Body of pancreas (tissue), 4 donors: ENCODE measurements at regions not wholly inside any gene's neighbourhood (a gene's known extent, or its start where the extent isn't known, plus 50 kb on each side); places are given as distances from the start of the nearest gene placed in this dataset.

Experiments
- ATAC-seq: fragments of 150-250 bp; one replicate; pipeline ENCODE4 v1.9.1; 2016
- DNase-seq, 4 donors: peaks; one replicate each; pipeline ENCODE4 v3.0.0-alpha.2; 2019
- H3K27ac ChIP-seq, 4 donors: fragments of 200-600 bp; sonication (generic); 1 replicate in 3 of 4; 2 replicates in 1 of 4; pipeline versions ENCODE4 v1.5.1 to v1.6.1; 2016 to 2019; ENCODE audit warnings: mild to moderate bottlenecking in 1 of 4, mixed read lengths in 1 of 4, moderate library complexity in 1 of 4
- H3K27me3 ChIP-seq, 2 donors: fragments of 200-600 bp; sonication (generic); one replicate each; pipeline ENCODE4 v1.6.0; 2016; ENCODE audit warnings: mild to moderate bottlenecking in 1 of 2
- H3K36me3 ChIP-seq, 2 donors: fragments of 200-600 bp; sonication (generic); replicated peaks in 1 of 2; 2 replicates each; pipeline ENCODE4 v1.5.1; 2016; ENCODE audit warnings: low read depth in 2 of 2; ENCODE audit not compliant: insufficient read depth in 1 of 2
- H3K4me1 ChIP-seq: fragments of 200-600 bp; sonication (generic); one replicate; pipeline ENCODE4 v1.6.0; 2016
- H3K4me3 ChIP-seq, 2 donors: fragments of 200-600 bp; sonication (generic); 1 replicate in 1 of 2; 2 replicates in 1 of 2; pipeline ENCODE4 v1.5.1; 2016 to 2019
- H3K9me3 ChIP-seq, 3 donors: fragments of 200-600 bp; sonication (generic); 1 replicate in 2 of 3; 2 replicates in 1 of 3; pipeline ENCODE4 v1.5.1; 2016
- POLR2A ChIP-seq, 3 donors: fragments of 450-650 bp; IDR thresholded peaks; one replicate each; pipeline ENCODE4 v1.6.1; 2016; ENCODE audit warnings: antibody characterized with exemption in 3 of 3, mild to moderate bottlenecking in 2 of 3
- WGBS, 2 donors: methylation state at CpG; one replicate each; pipeline ENCODE4 v1.1.5; 2017; 5-methylcytosine and 5-hydroxymethylcytosine counted together
- intact Hi-C: fragments of 100-400 bp; cut with DNase I; formaldehyde crosslinking; loops from one replicate; pipeline ENCODE4 v1.15.1; 2023
- TF ChIP-seq, protein P1 (sequence below), 7 experiments: fragments of 450-650 bp in 4 of 7; fragments of 200-600 bp in 3 of 7; sonication (generic) in 3 of 7; IDR thresholded peaks; one replicate each; pipeline ENCODE4 v1.5.1; 2016 to 2019; ENCODE audit warnings: antibody characterized with exemption in 7 of 7

GRCh38 chr10:10540398-10540797 is 477.3 kb upstream of the CELF2 start:
- ATAC-seq (no peak), DNase-seq (no peak)
- 51 to 57% methylated on average over 3 of the region's 3 CpGs for WGBS, 2 donors
- no peaks in the 10 kb centered on the region for H3K9me3 ChIP-seq
- H3K4me3 ChIP-seq, result no peak overlapping the region
- H3K27me3 ChIP-seq, result no peaks in the 10 kb centered on the region
- intact Hi-C loops, result no loop called here
- H3K4me1 ChIP-seq, result no peaks in the 10 kb centered on the region
- no peak overlapping the region for H3K27ac ChIP-seq
- TF ChIP-seq, protein P1, sequence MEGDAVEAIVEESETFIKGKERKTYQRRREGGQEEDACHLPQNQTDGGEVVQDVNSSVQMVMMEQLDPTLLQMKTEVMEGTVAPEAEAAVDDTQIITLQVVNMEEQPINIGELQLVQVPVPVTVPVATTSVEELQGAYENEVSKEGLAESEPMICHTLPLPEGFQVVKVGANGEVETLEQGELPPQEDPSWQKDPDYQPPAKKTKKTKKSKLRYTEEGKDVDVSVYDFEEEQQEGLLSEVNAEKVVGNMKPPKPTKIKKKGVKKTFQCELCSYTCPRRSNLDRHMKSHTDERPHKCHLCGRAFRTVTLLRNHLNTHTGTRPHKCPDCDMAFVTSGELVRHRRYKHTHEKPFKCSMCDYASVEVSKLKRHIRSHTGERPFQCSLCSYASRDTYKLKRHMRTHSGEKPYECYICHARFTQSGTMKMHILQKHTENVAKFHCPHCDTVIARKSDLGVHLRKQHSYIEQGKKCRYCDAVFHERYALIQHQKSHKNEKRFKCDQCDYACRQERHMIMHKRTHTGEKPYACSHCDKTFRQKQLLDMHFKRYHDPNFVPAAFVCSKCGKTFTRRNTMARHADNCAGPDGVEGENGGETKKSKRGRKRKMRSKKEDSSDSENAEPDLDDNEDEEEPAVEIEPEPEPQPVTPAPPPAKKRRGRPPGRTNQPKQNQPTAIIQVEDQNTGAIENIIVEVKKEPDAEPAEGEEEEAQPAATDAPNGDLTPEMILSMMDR (IDR thresholded peaks at IDR 0.05), result no peak
- TF ChIP-seq POLR2A (IDR thresholded peaks at IDR 0.05), result no peak
- H3K36me3 ChIP-seq, result no peaks in the 10 kb centered on the region

- DNase-seq (no peak), ATAC-seq (no peak)
- Histone ChIP-seq H3K36me3 (no peaks in the 10 kb centered on the region), H3K27ac (no peak overlapping the region), H3K27me3 (no peaks in the 10 kb centered on the region), H3K4me1 (no peaks in the 10 kb centered on the region), H3K4me3 (no peak overlapping the region), H3K9me3 (no peaks in the 10 kb centered on the region)
- WGBS, 2 donors, result 59 to 64% methylated on average over 1 of the region's 1 CpG
- intact Hi-C loops, result no loop called here
- no peak for TF ChIP-seq POLR2A (IDR thresholded peaks at IDR 0.05)
- TF ChIP-seq, protein P1 (IDR thresholded peaks at IDR 0.05), result no peak
These were observed 475.2 kb upstream of the CELF2 start for GRCh38 chr10:10542477-10542876.

- H3K4me3 ChIP-seq, result no peak overlapping the region
- H3K9me3 ChIP-seq, result no peaks in the 10 kb centered on the region
- intact Hi-C loops, result no loop called here
- no peaks in the 10 kb centered on the region for H3K4me1 ChIP-seq
- no peak for DNase-seq
- TF ChIP-seq, protein P1 (IDR thresholded peaks at IDR 0.05), result no peak
- TF ChIP-seq POLR2A (IDR thresholded peaks at IDR 0.05), result no peak
- no peaks in the 10 kb centered on the region for H3K27me3 ChIP-seq
- H3K27ac ChIP-seq, result no peak overlapping the region
- H3K36me3 ChIP-seq, result no peaks in the 10 kb centered on the region
- 65 to 78% methylated on average over 8 of the region's 8 CpGs for WGBS, 2 donors
- ATAC-seq, result no peak
These were observed 472.8 kb upstream of the CELF2 start for GRCh38 chr10:10544890-10545289.

GRCh38 chr10:10545771-10546170 is 471.9 kb upstream of the CELF2 start:
- 20 to 23% methylated on average over 5 of the region's 5 CpGs for WGBS, 2 donors
- ATAC-seq (no peak), DNase-seq (no peak)
- Histone ChIP-seq H3K36me3 (no peaks in the 10 kb centered on the region), H3K4me3 (no peak overlapping the region), H3K9me3 (no peaks in the 10 kb centered on the region), H3K4me1 (no peaks in the 10 kb centered on the region), H3K27ac (no peak overlapping the region), H3K27me3 (no peaks in the 10 kb centered on the region)
- intact Hi-C loops, result no loop called here
- TF ChIP-seq, protein P1 (IDR thresholded peaks at IDR 0.05), result no peak
- TF ChIP-seq POLR2A (IDR thresholded peaks at IDR 0.05), result no peak

GRCh38 chr10:10551596-10552301 is 465.9 kb upstream of the CELF2 start:
- no peak for DNase-seq
- Histone ChIP-seq H3K27me3 (no peaks in the 10 kb centered on the region), H3K36me3 (no peaks in the 10 kb centered on the region), H3K4me1 (no peaks in the 10 kb centered on the region), H3K27ac (no peak overlapping the region), H3K9me3 (no peaks in the 10 kb centered on the region), H3K4me3 (no peak overlapping the region)
- intact Hi-C loops, result no loop called here
- WGBS, 2 donors, result 38 to 39% methylated on average over 9 to 10 of the region's 10 CpGs
- TF ChIP-seq POLR2A (IDR thresholded peaks at IDR 0.05), result no peak
- TF ChIP-seq, protein P1 (IDR thresholded peaks at IDR 0.05), result no peak
- ATAC-seq, result no peak
